ENCODE measurements at regions not wholly inside any gene's neighbourhood (a gene's known extent, or its start where the extent isn't known, plus 50 kb on each side); places are given as distances from the start of the nearest gene placed in this dataset.

DNA sequence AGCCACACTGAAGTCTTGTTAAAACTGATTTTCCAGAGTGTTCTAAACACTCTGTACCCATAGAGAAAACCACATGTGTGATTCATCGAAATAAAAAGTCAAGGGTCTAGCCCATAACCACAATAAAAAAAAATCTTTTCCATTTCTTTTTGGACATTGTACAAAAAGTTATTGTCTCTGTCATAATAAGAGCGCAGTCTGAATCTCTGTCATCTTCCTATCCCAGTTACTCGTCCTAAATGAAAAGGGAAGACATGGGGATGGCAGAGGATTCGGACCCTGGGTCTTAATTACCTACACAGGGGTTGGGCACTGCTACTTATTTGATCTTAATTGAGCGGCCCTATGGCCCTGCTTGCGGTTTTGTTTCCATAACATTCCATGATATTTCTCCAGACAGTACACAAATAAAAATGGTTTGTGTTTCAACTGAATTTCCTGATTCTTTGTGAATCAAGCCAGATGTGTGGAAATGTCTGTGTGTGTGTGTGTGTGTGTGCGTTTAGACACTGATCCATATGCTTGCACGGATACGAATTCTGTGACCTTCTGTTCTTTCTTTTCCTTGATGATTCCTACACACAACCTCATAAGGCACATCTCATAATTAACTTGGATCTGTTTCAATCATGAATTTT, 133.4 kb upstream of the SPATS2L start:
- Histone ChIP-seq H3K27ac (ENCODE audit: low read depth, low read length) (no peak overlapping the region), H4K20me1 (ENCODE audit: control insufficient read depth, insufficient read depth, low read depth, low read length) (no peaks in the 10 kb centered on the region), H3K36me3 (ENCODE audit: control insufficient read depth, low read length) (no peaks in the 10 kb centered on the region), H3K79me2 (ENCODE audit: control insufficient read depth, low read length) (no peaks in the 10 kb centered on the region), H3K9me2 (replicated peaks; ENCODE audit: control insufficient read depth, low read length) (no peaks in the 10 kb centered on the region), H3K4me2 (ENCODE audit: low read length) (no peak overlapping the region), H3F3A (ENCODE audit: control insufficient read depth, insufficient read depth) (no peaks in the 10 kb centered on the region), H3K27me3 (ENCODE audit: control insufficient read depth, low read length) (peaks cover 3% of the 10 kb centered on the region; the same call in 1 of the 2 replicates), H3K4me1 (ENCODE audit: control insufficient read depth, low read length) (no peaks in the 10 kb centered on the region), H3K9me3 (ENCODE audit: control insufficient read depth, insufficient read depth, low read length) (no peaks in the 10 kb centered on the region; the same call in 1 of the 2 replicates), H3K4me3 (ENCODE audit: low read length) (no peak overlapping the region)
- TF ChIP-seq EZH2phosphoT487 (IDR thresholded peaks at IDR 0.05; ENCODE audit: borderline replicate concordance, low read length): no peak
- TF ChIP-seq, protein P1, sequence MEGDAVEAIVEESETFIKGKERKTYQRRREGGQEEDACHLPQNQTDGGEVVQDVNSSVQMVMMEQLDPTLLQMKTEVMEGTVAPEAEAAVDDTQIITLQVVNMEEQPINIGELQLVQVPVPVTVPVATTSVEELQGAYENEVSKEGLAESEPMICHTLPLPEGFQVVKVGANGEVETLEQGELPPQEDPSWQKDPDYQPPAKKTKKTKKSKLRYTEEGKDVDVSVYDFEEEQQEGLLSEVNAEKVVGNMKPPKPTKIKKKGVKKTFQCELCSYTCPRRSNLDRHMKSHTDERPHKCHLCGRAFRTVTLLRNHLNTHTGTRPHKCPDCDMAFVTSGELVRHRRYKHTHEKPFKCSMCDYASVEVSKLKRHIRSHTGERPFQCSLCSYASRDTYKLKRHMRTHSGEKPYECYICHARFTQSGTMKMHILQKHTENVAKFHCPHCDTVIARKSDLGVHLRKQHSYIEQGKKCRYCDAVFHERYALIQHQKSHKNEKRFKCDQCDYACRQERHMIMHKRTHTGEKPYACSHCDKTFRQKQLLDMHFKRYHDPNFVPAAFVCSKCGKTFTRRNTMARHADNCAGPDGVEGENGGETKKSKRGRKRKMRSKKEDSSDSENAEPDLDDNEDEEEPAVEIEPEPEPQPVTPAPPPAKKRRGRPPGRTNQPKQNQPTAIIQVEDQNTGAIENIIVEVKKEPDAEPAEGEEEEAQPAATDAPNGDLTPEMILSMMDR (IDR thresholded peaks at IDR 0.05; ENCODE audit: low read depth, low read length, poor library complexity, severe bottlenecking): no peak

DNA sequence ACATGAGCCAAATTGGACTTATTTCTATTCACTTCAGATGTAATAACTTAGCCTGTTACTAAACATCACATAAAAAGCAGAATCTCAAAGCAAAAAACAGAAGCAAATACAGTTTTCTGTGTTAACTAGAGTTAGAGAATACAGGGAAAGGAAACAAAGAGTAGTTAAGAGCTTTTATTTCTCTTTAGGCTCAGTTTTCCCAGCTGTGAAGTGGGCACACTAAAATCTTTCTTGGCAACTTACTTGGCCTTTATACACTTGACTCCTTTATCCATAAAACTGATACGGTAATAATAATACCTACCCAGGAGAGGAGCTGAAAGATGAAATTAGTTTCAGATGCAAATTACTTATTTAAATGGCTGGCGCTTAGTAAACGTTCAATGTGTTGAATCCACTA, 132.8 kb upstream of the SPATS2L start:
- no peaks in the 10 kb centered on the region for H3K79me2 ChIP-seq (ENCODE audit: control insufficient read depth, low read length)
- H3K4me2 ChIP-seq (ENCODE audit: low read length): no peak overlapping the region
- no peak for TF ChIP-seq EZH2phosphoT487 (IDR thresholded peaks at IDR 0.05; ENCODE audit: borderline replicate concordance, low read length)
- TF ChIP-seq, protein P1 (IDR thresholded peaks at IDR 0.05; ENCODE audit: low read depth, low read length, poor library complexity, severe bottlenecking): no peak
- H4K20me1 ChIP-seq (ENCODE audit: control insufficient read depth, insufficient read depth, low read depth, low read length): no peaks in the 10 kb centered on the region
- H3K4me1 ChIP-seq (ENCODE audit: control insufficient read depth, low read length): no peaks in the 10 kb centered on the region
- H3K9me3 ChIP-seq (ENCODE audit: control insufficient read depth, insufficient read depth, low read length): no peaks in the 10 kb centered on the region; the same call in 1 of the 2 replicates
- no peaks in the 10 kb centered on the region for H3K9me2 ChIP-seq (replicated peaks; ENCODE audit: control insufficient read depth, low read length)
- H3F3A ChIP-seq (ENCODE audit: control insufficient read depth, insufficient read depth): no peaks in the 10 kb centered on the region
- H3K36me3 ChIP-seq (ENCODE audit: control insufficient read depth, low read length): no peaks in the 10 kb centered on the region
- no peak overlapping the region for H3K4me3 ChIP-seq (ENCODE audit: low read length)
- H3K27ac ChIP-seq (ENCODE audit: low read depth, low read length): no peak overlapping the region
- H3K27me3 ChIP-seq (ENCODE audit: control insufficient read depth, low read length): no peaks in the 10 kb centered on the region

DNA sequence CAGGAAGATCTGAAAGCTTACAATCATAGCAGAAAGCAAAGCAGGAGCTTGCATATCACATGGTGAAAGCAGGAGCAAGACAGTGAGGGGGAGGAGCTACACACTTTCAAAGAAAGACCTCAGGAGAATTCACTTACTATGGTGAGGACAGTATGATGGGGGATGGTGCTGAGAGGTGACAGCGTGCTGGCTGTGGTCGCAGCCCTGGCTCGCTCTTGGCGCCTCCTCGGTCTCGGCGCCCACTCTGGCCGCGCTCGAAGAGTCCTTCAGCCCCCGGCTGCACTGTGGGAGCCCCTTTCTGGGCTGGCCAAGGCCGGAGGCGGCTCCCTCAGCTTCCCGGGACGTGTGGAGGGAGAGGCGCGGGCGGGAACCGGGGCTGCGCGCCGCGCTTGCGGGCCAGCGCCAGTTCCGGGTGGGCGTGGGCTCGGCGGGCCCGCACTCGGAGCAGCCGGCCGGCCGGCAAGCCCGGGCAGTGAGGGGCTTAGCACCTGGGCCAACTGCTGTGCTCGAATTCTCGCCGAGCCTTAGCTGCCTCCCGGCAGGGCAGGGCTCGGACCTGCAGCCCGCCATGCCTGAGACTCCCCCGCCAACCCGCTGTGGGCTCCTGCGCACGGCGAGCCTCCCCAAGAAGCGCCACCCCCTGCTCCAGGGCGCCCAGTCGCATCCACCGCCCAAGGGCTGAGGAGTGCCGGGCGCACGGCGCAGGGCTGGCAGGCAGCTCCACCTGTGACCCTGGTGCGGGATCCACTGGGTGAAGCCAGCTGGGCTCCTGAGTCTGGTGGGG, 131.9 kb upstream of the SPATS2L start:
- Histone ChIP-seq H3K27ac (ENCODE audit: low read depth, low read length) (no peak overlapping the region), H3K27me3 (ENCODE audit: control insufficient read depth, low read length) (no peaks in the 10 kb centered on the region), H3K4me2 (ENCODE audit: low read length) (no peak overlapping the region), H3K36me3 (ENCODE audit: control insufficient read depth, low read length) (no peaks in the 10 kb centered on the region), H3K4me1 (ENCODE audit: control insufficient read depth, low read length) (no peaks in the 10 kb centered on the region), H3K9me3 (ENCODE audit: control insufficient read depth, insufficient read depth, low read length) (no peaks in the 10 kb centered on the region; the same call in 1 of the 2 replicates), H4K20me1 (ENCODE audit: control insufficient read depth, insufficient read depth, low read depth, low read length) (no peaks in the 10 kb centered on the region), H3K79me2 (ENCODE audit: control insufficient read depth, low read length) (no peaks in the 10 kb centered on the region), H3F3A (ENCODE audit: control insufficient read depth, insufficient read depth) (no peaks in the 10 kb centered on the region), H3K4me3 (ENCODE audit: low read length) (no peak overlapping the region), H3K9me2 (replicated peaks; ENCODE audit: control insufficient read depth, low read length) (no peaks in the 10 kb centered on the region)
- TF ChIP-seq EZH2phosphoT487 (IDR thresholded peaks at IDR 0.05; ENCODE audit: borderline replicate concordance, low read length): no peak
- TF ChIP-seq, protein P1 (IDR thresholded peaks at IDR 0.05; ENCODE audit: low read depth, low read length, poor library complexity, severe bottlenecking): no peak

Measured in DOHH2 (cell line).